ENCODE measurements at regions not wholly inside any gene's neighbourhood (a gene's known extent, or its start where the extent isn't known, plus 50 kb on each side); places are given as distances from the start of the nearest gene placed in this dataset.

DNA sequence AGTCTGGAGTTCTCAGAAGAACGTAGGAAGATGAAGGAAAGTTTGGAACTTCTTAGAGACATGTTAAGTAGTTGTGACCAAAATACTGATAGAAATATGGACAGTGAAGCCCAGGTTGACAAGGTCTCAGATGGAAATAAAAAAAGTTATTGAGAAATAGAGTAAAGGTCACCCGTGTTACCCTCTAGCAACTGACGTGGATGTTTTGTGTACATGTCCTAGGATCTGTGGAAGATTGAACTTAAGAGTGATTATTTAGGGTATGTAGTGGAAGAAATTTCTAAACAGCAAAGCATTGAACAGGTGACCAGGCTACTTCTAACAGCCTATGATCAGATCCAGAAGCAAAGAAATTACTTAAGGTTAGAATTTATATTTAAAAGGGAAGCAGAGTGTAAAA, 1020.4 kb downstream of the FSTL5 start:
- no peak overlapping the region for H2AFZ ChIP-seq
- TF ChIP-seq, protein P1, sequence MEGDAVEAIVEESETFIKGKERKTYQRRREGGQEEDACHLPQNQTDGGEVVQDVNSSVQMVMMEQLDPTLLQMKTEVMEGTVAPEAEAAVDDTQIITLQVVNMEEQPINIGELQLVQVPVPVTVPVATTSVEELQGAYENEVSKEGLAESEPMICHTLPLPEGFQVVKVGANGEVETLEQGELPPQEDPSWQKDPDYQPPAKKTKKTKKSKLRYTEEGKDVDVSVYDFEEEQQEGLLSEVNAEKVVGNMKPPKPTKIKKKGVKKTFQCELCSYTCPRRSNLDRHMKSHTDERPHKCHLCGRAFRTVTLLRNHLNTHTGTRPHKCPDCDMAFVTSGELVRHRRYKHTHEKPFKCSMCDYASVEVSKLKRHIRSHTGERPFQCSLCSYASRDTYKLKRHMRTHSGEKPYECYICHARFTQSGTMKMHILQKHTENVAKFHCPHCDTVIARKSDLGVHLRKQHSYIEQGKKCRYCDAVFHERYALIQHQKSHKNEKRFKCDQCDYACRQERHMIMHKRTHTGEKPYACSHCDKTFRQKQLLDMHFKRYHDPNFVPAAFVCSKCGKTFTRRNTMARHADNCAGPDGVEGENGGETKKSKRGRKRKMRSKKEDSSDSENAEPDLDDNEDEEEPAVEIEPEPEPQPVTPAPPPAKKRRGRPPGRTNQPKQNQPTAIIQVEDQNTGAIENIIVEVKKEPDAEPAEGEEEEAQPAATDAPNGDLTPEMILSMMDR (IDR thresholded peaks at IDR 0.05; ENCODE audit: poor library complexity): no peak
- TF ChIP-seq EZH2phosphoT487 (IDR thresholded peaks at IDR 0.05; ENCODE audit: low read depth, severe bottlenecking, unreplicated experiment) (no peak), EZH2 (IDR thresholded peaks at IDR 0.05; ENCODE audit: borderline replicate concordance) (no peak)

DNA sequence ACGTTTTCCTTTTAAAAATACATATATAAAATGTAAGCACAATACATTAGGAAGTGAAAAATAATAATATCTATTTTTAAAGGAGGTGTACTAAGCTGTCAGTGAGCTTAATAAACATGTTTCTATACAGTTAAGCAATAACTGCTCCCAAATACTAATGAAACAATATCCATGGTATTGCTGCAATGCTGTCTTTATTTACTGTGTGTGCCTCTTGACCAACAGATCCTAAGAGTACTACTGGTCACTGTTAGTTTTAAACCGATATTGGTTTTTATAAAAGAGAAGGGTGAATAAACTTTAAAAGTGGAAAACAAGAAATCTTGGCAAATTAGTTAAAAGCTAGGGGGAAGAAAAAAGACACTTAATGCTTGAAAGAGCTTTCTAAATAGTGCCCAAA, 1029.0 kb downstream of the FSTL5 start:
- Histone ChIP-seq H4K20me1 (ENCODE audit: insufficient read depth, poor library complexity, severe bottlenecking) (no peaks in the 10 kb centered on the region), H3K9me2 (replicated peaks; ENCODE audit: insufficient read depth) (no peaks in the 10 kb centered on the region), H3K4me1 (ENCODE audit: insufficient read depth) (no peaks in the 10 kb centered on the region), H3K36me3 (replicated peaks; ENCODE audit: insufficient read depth, low read depth) (no peaks in the 10 kb centered on the region), H3K79me2 (no peaks in the 10 kb centered on the region), H2AFZ (no peak overlapping the region), H3K9me3 (ENCODE audit: low read depth) (no peaks in the 10 kb centered on the region), H3K4me2 (no peak overlapping the region), H3K4me3 (no peak overlapping the region), H3K27ac (no peak overlapping the region), H3K27me3 (no peaks in the 10 kb centered on the region)
- TF ChIP-seq EZH2phosphoT487 (IDR thresholded peaks at IDR 0.05; ENCODE audit: low read depth, severe bottlenecking, unreplicated experiment) (no peak), EZH2 (IDR thresholded peaks at IDR 0.05; ENCODE audit: borderline replicate concordance) (no peak)
- TF ChIP-seq, protein P1 (IDR thresholded peaks at IDR 0.05; ENCODE audit: poor library complexity): no peak
- DNase-seq (ENCODE audit: low spot score): no peak
- 62% methylated on average over 2 of the region's 2 CpGs for WGBS (ENCODE audit: low lambda C conversion rate, missing lambda C conversion rate)

More for the DNA sequence above, 1020.4 kb downstream of the FSTL5 start:
- Histone ChIP-seq H3K27ac (no peak overlapping the region), H3K9me3 (ENCODE audit: low read depth) (no peaks in the 10 kb centered on the region), H3K4me2 (no peak overlapping the region), H3K4me3 (no peak overlapping the region), H3K4me1 (ENCODE audit: insufficient read depth) (no peaks in the 10 kb centered on the region), H4K20me1 (ENCODE audit: insufficient read depth, poor library complexity, severe bottlenecking) (no peaks in the 10 kb centered on the region), H3K27me3 (no peaks in the 10 kb centered on the region), H3K9me2 (replicated peaks; ENCODE audit: insufficient read depth) (no peaks in the 10 kb centered on the region), H3K79me2 (no peaks in the 10 kb centered on the region), H3K36me3 (replicated peaks; ENCODE audit: insufficient read depth, low read depth) (no peaks in the 10 kb centered on the region)
- WGBS (ENCODE audit: low lambda C conversion rate, missing lambda C conversion rate): 89% methylated on average over 3 of the region's 3 CpGs
- DNase-seq (ENCODE audit: low spot score): no peak

DNA sequence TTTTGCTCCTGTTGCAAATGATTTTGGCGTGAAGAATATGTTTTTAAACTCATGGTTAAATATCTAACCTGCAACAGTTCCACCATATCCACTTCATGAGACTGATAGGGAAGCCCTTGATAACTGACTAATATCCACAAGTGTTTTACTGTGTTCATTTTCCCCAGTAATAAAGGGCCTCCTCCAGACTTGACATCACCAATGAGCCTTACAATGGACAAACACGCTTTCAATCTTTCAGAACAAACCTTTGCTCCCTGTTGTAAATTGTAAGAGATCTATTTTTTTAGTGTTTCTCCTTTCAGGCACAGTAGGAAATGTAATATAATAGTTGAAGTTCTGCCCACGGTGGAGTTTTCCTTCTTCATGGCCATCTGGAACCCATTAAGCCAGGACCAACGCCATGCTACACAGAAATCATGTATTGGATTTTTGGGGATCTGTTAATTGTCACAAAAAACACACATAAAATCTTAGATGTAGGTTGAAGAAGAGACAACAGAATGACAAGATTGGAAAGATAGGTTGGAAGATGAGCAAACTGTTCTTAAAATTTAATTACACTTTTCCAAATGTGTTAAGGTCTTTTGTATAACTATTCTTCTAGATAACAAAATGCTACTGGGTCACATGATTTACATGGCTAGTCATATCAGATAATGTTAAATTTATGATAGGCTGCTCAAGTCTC, 1030.1 kb downstream of the FSTL5 start:
- Histone ChIP-seq H3K9me3 (ENCODE audit: low read depth) (no peaks in the 10 kb centered on the region), H3K27me3 (no peaks in the 10 kb centered on the region), H4K20me1 (ENCODE audit: insufficient read depth, poor library complexity, severe bottlenecking) (no peaks in the 10 kb centered on the region), H3K36me3 (replicated peaks; ENCODE audit: insufficient read depth, low read depth) (no peaks in the 10 kb centered on the region), H2AFZ (no peak overlapping the region), H3K9me2 (replicated peaks; ENCODE audit: insufficient read depth) (no peaks in the 10 kb centered on the region), H3K27ac (peak overlapping the region; percentile 74), H3K4me1 (ENCODE audit: insufficient read depth) (no peaks in the 10 kb centered on the region), H3K79me2 (no peaks in the 10 kb centered on the region), H3K4me3 (no peak overlapping the region), H3K4me2 (no peak overlapping the region)
- WGBS (ENCODE audit: low lambda C conversion rate, missing lambda C conversion rate): 62% methylated on average over 4 of the region's 4 CpGs
- TF ChIP-seq, protein P1 (IDR thresholded peaks at IDR 0.05; ENCODE audit: poor library complexity): no peak
- TF ChIP-seq EZH2phosphoT487 (IDR thresholded peaks at IDR 0.05; ENCODE audit: low read depth, severe bottlenecking, unreplicated experiment) (no peak), EZH2 (IDR thresholded peaks at IDR 0.05; ENCODE audit: borderline replicate concordance) (no peak)
- no peak for DNase-seq (ENCODE audit: low spot score)
